Keratinocyte (primary cell): ENCODE measurements at regions not wholly inside any gene's neighbourhood (a gene's known extent, or its start where the extent isn't known, plus 50 kb on each side); places are given as distances from the start of the nearest gene placed in this dataset.

Experiments used
- CTCF ChIP-seq, 3 experiments: IDR thresholded peaks in 1 of 3; conservative IDR thresholded peaks in 1 of 3; optimal IDR thresholded peaks in 1 of 3; 2 replicates in 2 of 3; 3 replicates in 1 of 3; pipeline versions ENCODE3 to v1.5.1; 2011; ENCODE audit warnings: low read length in 3 of 3, mild to moderate bottlenecking in 3 of 3, moderate library complexity in 2 of 3, control low read depth in 1 of 3, inconsistent platforms in 1 of 3; ENCODE audit not compliant: insufficient read depth in 2 of 3; ENCODE audit errors: extremely low read depth in 1 of 3
- EZH2 ChIP-seq: IDR thresholded peaks from one replicate; pipeline ENCODE4 v1.6.1; 2012; ENCODE audit warnings: inconsistent platforms, mild to moderate bottlenecking, low read length, moderate library complexity

GRCh38 chr3:72515281-72515680, 333.0 kb downstream of the SHQ1 start:
- TF ChIP-seq CTCF (optimal IDR thresholded peaks at IDR 0.05 in 1 of 3, IDR thresholded peaks at IDR 0.05 in 1 of 3, conservative IDR thresholded peaks at IDR 0.05 in 1 of 3; ENCODE audit: extremely low read depth in 1 of 3, insufficient read depth in 2 of 3, low read length in 3 of 3) (no peak), EZH2 (no peak)
